ENCODE measurements at regions not wholly inside any gene's neighbourhood (a gene's known extent, or its start where the extent isn't known, plus 50 kb on each side); places are given as distances from the start of the nearest gene placed in this dataset.

DNA sequence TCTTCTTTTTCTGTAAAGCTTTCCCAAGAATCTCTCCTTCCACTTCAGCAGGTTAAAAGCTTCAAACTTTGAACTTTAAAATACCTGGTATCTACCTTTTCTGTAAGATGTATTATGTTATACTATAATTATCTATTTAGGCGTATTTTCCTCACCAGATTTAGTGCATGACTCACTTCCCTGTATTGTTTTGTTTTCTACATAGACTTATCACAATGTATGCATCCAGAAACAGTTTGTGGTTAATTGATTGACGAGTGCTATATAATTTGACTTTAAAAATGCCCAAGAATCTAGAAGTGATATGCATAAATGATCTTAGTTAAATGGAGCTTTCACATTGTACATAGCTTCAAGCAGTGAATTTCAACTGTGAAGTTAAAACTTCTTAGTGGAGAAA, 473.9 kb upstream of the CDH2 start:
- no peak overlapping the region for H3K27ac Mint-ChIP-seq
- ChIA-PET POLR2A (no interaction called here), CTCF (no interaction called here)
- H3K27me3 Mint-ChIP-seq (ENCODE audit: low read depth), result no peaks in the 10 kb centered on the region
- DNase-seq (no peak), ATAC-seq (no peak)
- no peaks in the 10 kb centered on the region for H3K36me3 Mint-ChIP-seq (ENCODE audit: low read depth)
- H3K4me3 Mint-ChIP-seq, result no peak overlapping the region
- H3K9me3 Mint-ChIP-seq (ENCODE audit: insufficient read depth), result peaks cover 13% of the 10 kb centered on the region
- no peaks in the 10 kb centered on the region for H3K4me1 Mint-ChIP-seq (ENCODE audit: low read depth)

DNA sequence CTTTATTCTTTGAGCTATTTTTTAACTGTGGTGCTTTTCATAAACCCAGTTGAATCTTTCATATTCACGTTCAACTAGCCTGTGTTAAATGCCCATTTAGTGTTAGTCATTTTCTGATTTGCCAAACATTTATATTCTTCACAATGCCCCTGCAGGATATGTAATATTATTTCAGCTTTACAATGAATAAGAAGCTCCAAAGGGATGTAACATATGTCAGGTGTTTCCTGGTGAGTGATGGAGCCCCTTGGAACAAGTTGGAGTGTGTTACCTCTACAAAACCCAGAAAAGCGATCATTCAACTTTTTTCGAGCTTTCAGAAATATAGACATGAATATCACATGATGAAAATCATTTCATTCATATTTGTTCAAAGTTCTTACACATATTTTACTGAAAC, 471.0 kb upstream of the CDH2 start:
- Mint-ChIP-seq H3K36me3 (ENCODE audit: low read depth) (no peaks in the 10 kb centered on the region), H3K27me3 (ENCODE audit: low read depth) (no peaks in the 10 kb centered on the region), H3K9me3 (ENCODE audit: insufficient read depth) (peaks cover 24% of the 10 kb centered on the region), H3K4me3 (no peak overlapping the region), H3K27ac (no peak overlapping the region), H3K4me1 (ENCODE audit: low read depth) (no peaks in the 10 kb centered on the region)
- POLR2A ChIA-PET, result no interaction called here
- DNase-seq (no peak), ATAC-seq (no peak)
- CTCF ChIA-PET, result no interaction called here

DNA sequence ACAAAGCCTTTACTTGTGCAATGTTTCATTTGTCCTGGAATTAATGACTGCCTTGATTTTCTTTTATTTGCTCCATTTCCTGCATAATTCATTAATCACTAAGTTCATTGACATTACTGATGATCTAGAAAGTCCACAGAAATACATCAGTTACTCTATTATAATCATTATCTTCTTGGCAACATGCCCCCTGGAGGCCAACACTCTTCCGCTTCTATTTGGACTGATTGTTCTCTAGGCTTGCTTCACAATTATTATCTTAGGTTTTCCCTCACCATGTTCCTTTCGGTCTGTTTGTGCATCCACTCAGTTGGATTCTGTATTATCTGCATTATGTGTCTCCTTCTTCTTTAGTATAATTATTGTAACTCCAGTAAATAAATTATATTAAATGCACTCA, 461.0 kb upstream of the CDH2 start:
- CTCF ChIA-PET, result interaction anchor here (0.6 kb wide), 1 partner anchor 334 kb away, joined by 3 read pairs; no protein-coding TSS in a partner anchor
- ATAC-seq (no peak), DNase-seq (no peak)
- H3K4me1 Mint-ChIP-seq (ENCODE audit: low read depth), result no peaks in the 10 kb centered on the region
- H3K27me3 Mint-ChIP-seq (ENCODE audit: low read depth), result no peaks in the 10 kb centered on the region
- peaks cover 25% of the 10 kb centered on the region for H3K9me3 Mint-ChIP-seq (ENCODE audit: insufficient read depth)
- POLR2A ChIA-PET, result no interaction called here
- H3K4me3 Mint-ChIP-seq, result no peak overlapping the region
- H3K27ac Mint-ChIP-seq, result no peak overlapping the region
- H3K36me3 Mint-ChIP-seq (ENCODE audit: low read depth), result no peaks in the 10 kb centered on the region

DNA sequence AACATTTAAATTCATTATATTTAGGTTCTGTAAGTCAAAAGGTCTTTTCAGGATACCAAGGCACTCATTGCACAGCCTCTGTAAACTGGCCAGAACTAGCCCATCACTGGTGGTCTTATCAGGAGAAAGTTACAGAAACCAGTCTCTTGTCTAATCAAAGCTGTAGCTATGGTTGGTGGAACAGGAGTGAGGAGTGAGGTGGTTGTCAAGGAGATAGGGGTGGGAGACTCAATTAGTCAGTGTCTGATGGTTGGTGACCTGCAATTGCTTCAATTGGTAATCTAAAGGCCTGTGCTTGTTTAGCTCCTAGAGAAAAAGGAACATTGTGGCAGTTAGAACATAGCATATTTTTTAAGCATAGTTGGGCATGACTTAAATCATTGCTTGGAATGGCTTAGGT, 458.6 kb upstream of the CDH2 start:
- Mint-ChIP-seq H3K9me3 (ENCODE audit: insufficient read depth) (peaks cover 20% of the 10 kb centered on the region), H3K4me3 (no peak overlapping the region), H3K4me1 (ENCODE audit: low read depth) (no peaks in the 10 kb centered on the region), H3K27ac (no peak overlapping the region), H3K36me3 (ENCODE audit: low read depth) (no peaks in the 10 kb centered on the region), H3K27me3 (ENCODE audit: low read depth) (no peaks in the 10 kb centered on the region)
- DNase-seq (no peak), ATAC-seq (no peak)
- ChIA-PET POLR2A (no interaction called here), CTCF (no interaction called here)

DNA sequence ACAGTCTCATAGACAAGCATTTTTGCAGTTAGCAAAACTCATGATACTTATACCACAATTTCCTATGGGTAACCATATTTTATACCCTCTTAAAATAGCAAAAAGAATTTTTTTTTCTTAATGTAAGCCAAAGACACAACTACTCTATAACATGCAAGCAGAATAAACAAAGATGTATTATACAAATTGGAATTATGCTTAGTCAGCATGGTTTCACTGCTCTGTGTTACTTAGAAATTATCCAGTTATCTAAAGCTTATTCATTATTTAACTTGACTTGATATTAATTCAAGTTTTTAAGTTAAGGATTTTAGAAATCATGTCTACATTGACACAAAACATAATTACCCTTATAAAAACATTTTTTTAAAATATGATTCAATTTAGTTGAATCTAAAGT, 449.8 kb upstream of the CDH2 start:
- POLR2A ChIA-PET, result no interaction called here
- Mint-ChIP-seq H3K27me3 (ENCODE audit: low read depth) (no peaks in the 10 kb centered on the region), H3K4me3 (no peak overlapping the region), H3K9me3 (ENCODE audit: insufficient read depth) (peaks cover 14% of the 10 kb centered on the region), H3K27ac (no peak overlapping the region), H3K36me3 (ENCODE audit: low read depth) (no peaks in the 10 kb centered on the region), H3K4me1 (ENCODE audit: low read depth) (no peaks in the 10 kb centered on the region)
- ATAC-seq (no peak), DNase-seq (no peak)
- CTCF ChIA-PET, result no interaction called here

DNA sequence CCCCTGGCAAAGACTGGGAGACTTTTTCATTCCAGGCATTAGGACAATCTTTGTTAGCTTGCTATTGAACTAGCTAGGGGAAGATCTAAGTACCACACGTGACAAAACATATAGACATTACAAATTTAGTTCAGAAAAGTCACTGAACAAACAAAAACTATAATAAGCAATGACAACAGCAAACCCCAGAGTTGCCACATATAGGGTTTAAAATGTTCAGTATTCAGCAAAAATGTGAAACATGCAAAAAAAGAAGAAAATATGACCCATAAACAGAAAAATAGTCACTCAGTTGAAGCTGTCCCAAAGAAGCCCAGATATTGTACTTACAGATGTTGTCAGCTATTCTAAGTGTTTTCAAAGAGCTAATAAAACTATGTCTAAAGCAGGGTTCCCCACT, 431.1 kb upstream of the CDH2 start:
- no peaks in the 10 kb centered on the region for H3K27me3 Mint-ChIP-seq (ENCODE audit: low read depth)

DNA sequence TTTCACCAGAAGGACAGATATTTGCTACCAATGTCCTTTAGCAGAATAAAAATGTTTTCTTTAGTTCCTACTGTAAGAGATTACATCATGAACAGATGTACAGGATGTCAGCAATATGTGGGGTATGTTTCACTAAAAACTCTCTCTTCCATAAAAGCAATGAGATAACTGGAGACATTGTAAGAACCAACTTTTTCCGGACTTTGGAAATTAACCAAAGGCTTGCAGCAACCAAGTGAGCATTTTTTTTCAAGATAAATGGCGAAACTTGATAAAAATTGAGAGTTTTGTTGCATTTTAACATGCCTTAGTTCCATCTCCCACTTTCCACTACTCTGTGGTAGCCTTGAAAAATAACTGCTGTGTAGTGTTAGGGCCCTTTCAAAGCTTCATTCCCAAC, 429.8 kb upstream of the CDH2 start:
- POLR2A ChIA-PET, result no interaction called here
- H3K9me3 Mint-ChIP-seq (ENCODE audit: insufficient read depth), result peaks cover 6% of the 10 kb centered on the region
- CTCF ChIA-PET, result no interaction called here
- H3K27me3 Mint-ChIP-seq (ENCODE audit: low read depth), result no peaks in the 10 kb centered on the region
- H3K4me3 Mint-ChIP-seq, result no peak overlapping the region
- H3K36me3 Mint-ChIP-seq (ENCODE audit: low read depth), result no peaks in the 10 kb centered on the region
- H3K4me1 Mint-ChIP-seq (ENCODE audit: low read depth), result no peaks in the 10 kb centered on the region
- ATAC-seq, result no peak
- no peak overlapping the region for H3K27ac Mint-ChIP-seq
- DNase-seq, result no peak

More for the DNA sequence above, 431.1 kb upstream of the CDH2 start:
- ChIA-PET CTCF (no interaction called here), POLR2A (no interaction called here)
- Mint-ChIP-seq H3K4me1 (ENCODE audit: low read depth) (no peaks in the 10 kb centered on the region), H3K36me3 (ENCODE audit: low read depth) (no peaks in the 10 kb centered on the region), H3K9me3 (ENCODE audit: insufficient read depth) (peaks cover 6% of the 10 kb centered on the region), H3K4me3 (no peak overlapping the region), H3K27ac (no peak overlapping the region)
- ATAC-seq (no peak), DNase-seq (no peak)

DNA sequence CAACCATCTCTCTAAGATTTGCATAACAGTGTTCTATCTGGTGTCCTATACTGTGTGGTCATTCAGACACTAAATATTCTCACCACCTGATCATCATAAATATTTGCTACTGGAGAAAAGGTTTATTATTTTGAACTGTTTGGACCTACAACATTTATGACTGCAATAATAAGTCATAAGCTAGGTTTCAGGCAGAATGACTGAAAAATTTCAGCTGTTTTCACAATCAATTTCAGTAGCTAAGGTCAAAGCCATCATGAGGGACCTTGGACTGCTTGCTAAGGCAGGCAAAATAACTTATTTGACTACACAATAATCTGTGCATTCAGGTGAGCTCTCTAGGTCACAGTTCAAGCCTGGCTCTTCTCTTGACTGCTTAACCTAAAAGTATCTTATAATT, 425.5 kb upstream of the CDH2 start:
- ChIA-PET CTCF (no interaction called here), POLR2A (no interaction called here)
- Mint-ChIP-seq H3K4me3 (no peak overlapping the region), H3K36me3 (ENCODE audit: low read depth) (no peaks in the 10 kb centered on the region), H3K9me3 (ENCODE audit: insufficient read depth) (peaks cover 7% of the 10 kb centered on the region), H3K4me1 (ENCODE audit: low read depth) (no peaks in the 10 kb centered on the region), H3K27me3 (ENCODE audit: low read depth) (no peaks in the 10 kb centered on the region), H3K27ac (no peak overlapping the region)
- DNase-seq, result no peak
- ATAC-seq, result no peak

DNA sequence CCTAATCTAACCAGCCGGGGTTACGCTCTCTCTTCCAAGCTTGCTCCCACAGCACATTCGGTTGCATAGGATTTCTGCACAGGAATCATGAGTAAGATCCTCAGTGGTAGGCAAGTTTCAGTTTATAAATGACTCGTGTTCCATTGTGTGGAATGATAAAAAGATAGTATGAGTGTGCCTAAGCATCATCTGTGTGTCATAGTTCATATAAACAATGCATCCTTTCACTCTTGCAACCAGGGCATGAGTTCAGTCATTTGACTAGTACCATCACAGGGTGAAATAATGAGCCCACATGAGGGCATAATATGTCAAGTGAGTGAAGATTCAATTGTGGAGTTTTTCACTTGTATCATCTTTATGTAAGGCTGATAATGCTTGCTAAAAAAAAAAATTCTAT, 417.1 kb upstream of the CDH2 start:
- H3K27me3 Mint-ChIP-seq (ENCODE audit: low read depth), result no peaks in the 10 kb centered on the region
- no peaks in the 10 kb centered on the region for H3K36me3 Mint-ChIP-seq (ENCODE audit: low read depth)
- H3K4me1 Mint-ChIP-seq (ENCODE audit: low read depth), result no peaks in the 10 kb centered on the region
- DNase-seq (no peak), ATAC-seq (no peak)
- H3K9me3 Mint-ChIP-seq (ENCODE audit: insufficient read depth), result peaks cover 3% of the 10 kb centered on the region
- no peak overlapping the region for H3K4me3 Mint-ChIP-seq
- ChIA-PET POLR2A (no interaction called here), CTCF (no interaction called here)
- no peak overlapping the region for H3K27ac Mint-ChIP-seq

DNA sequence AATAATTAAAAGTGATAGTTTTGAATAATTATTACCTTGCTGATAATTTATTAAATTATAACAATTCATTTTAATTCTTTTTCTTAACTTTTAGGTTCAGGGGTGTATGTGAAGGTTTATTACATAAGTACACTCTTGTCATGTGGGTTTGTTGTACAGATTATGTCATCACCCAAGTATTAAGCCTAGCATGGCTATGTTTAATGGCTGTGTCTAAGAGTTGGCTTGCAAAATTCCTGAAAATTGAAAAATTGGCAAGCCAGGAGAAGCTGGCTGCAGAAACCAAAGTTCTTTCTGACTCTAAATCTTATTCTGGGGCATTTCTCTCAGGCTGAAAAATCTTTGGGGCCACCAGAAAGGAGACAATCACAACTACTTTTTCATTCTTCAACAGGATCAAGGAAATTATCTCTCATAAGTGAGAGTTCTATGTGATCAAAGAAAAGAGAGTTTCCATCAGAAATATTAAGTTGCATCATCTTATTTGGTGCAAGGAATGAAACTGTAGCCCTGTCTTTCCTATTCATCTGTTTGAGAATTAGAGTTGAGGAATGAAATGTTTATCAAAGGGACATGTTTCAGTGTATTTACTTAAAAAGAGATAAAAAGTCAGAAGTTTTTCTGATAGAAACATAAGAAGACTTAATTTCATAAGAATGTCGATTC, 412.1 kb upstream of the CDH2 start:
- CTCF ChIA-PET, result no interaction called here
- H3K27me3 Mint-ChIP-seq (ENCODE audit: low read depth), result no peaks in the 10 kb centered on the region
- no peaks in the 10 kb centered on the region for H3K36me3 Mint-ChIP-seq (ENCODE audit: low read depth)
- ATAC-seq (no peak), DNase-seq (no peak)
- H3K27ac Mint-ChIP-seq, result no peak overlapping the region
- H3K9me3 Mint-ChIP-seq (ENCODE audit: insufficient read depth), result peaks cover 8% of the 10 kb centered on the region
- H3K4me3 Mint-ChIP-seq, result no peak overlapping the region
- no peaks in the 10 kb centered on the region for H3K4me1 Mint-ChIP-seq (ENCODE audit: low read depth)
- POLR2A ChIA-PET, result no interaction called here

DNA sequence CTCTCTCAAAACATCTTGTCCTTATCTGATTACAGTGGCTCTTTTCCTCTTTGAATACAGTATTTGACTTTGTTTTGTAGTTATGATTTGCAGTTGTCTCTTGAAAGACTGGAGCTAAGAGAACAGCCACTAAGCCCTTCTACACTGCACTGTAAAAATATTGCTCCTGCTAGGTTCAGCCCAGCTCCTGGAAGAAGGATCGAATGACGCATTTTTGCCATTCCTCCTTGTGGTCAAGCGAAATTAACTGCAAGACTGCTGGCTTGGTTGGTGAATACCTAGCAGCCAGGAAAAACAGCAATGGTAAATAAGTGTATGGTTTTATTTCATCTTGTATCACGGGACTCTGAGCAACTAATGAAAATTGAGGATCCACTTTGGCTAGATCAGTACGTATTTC, 407.8 kb upstream of the CDH2 start:
- Mint-ChIP-seq H3K9me3 (ENCODE audit: insufficient read depth) (peaks cover 13% of the 10 kb centered on the region), H3K27ac (no peak overlapping the region), H3K4me1 (ENCODE audit: low read depth) (no peaks in the 10 kb centered on the region), H3K4me3 (no peak overlapping the region), H3K27me3 (ENCODE audit: low read depth) (no peaks in the 10 kb centered on the region), H3K36me3 (ENCODE audit: low read depth) (no peaks in the 10 kb centered on the region)
- ATAC-seq (no peak), DNase-seq (no peak)
- ChIA-PET CTCF (no interaction called here), POLR2A (no interaction called here)

DNA sequence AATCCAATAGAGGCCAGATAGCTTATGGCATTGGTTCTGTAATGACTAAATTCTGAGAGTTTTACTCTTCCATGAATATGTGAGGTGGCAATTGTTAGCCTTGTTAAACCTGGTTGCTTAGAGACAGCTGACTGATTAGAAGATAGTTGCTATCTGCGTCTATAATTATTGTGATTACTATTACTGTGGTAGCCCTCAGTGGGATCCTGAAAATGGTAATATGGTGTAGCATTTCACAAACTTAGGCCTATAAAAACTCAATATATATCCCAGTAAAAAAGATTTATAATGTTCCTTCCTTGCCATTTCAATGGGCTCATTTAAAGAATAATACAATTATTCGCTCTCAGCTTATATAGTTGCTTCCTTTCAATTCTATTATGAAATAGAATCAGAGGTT, 405.8 kb upstream of the CDH2 start:
- no peaks in the 10 kb centered on the region for H3K27me3 Mint-ChIP-seq (ENCODE audit: low read depth)
- no peak for ATAC-seq
- CTCF ChIA-PET, result no interaction called here

DNA sequence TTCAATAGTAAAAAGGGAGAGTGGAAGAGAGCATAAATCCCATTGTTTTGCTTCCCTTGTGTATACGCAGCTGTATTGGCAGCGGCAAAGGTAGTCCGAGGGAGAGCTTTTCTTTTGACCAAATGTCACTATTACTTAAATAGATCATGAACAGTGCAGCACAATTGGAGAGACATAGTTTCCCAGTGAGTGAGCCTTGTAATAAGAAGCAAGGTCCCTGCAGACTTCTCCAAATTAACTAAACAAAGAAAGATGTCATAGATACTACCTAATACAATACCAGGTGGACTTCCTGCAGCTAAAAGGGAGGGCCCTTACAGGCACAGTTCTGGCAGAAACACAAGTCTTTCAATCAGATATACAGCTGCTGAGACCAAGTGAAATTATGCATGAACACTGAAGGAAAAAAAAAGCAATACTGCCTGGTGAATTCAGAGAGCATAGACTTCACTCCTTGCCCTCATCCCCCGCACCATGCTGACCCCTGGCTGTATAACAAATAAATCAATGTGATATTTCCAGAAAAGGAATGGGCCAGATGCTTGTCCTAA, 404.7 kb upstream of the CDH2 start:
- ChIA-PET CTCF (no interaction called here), POLR2A (no interaction called here)
- ATAC-seq (no peak), DNase-seq (no peak)
- H3K27ac Mint-ChIP-seq, result no peak overlapping the region
- H3K27me3 Mint-ChIP-seq (ENCODE audit: low read depth), result no peaks in the 10 kb centered on the region
- H3K36me3 Mint-ChIP-seq (ENCODE audit: low read depth), result no peaks in the 10 kb centered on the region
- H3K9me3 Mint-ChIP-seq (ENCODE audit: insufficient read depth), result peaks cover 19% of the 10 kb centered on the region
- no peak overlapping the region for H3K4me3 Mint-ChIP-seq
- no peaks in the 10 kb centered on the region for H3K4me1 Mint-ChIP-seq (ENCODE audit: low read depth)

More for the DNA sequence above, 405.8 kb upstream of the CDH2 start:
- Mint-ChIP-seq H3K4me1 (ENCODE audit: low read depth) (no peaks in the 10 kb centered on the region), H3K4me3 (no peak overlapping the region), H3K9me3 (ENCODE audit: insufficient read depth) (peaks cover 19% of the 10 kb centered on the region), H3K27ac (no peak overlapping the region), H3K36me3 (ENCODE audit: low read depth) (no peaks in the 10 kb centered on the region)
- POLR2A ChIA-PET, result no interaction called here
- DNase-seq, result no peak

All from activated CD8-positive, alpha-beta T cell treated with anti-CD3 and anti-CD28 coated beads, Interleukin-2, amount 10 ng/mL, durations not matched to agents 7 days and 5 days (primary cell).